A673 (cell line): ENCODE measurements at regions not wholly inside any gene's neighbourhood (a gene's known extent, or its start where the extent isn't known, plus 50 kb on each side); places are given as distances from the start of the nearest gene placed in this dataset.

Experiments used
- BruUV-seq: library from RNA; stranded (reverse); fragments of 400-500 nt; replicated peaks from 2 replicates; lab custom pipeline; 2021; lab: Mats Ljungman, UMichigan
- CTCF ChIA-PET: fragments of 300-600 bp; sonication (Branson Sonifier 250); formaldehyde crosslinking; loops from one replicate; lab custom pipeline; 2022; ENCODE audit warnings: antibody characterized with exemption; lab: Charles Lee
- POLR2A ChIA-PET: fragments of 300-600 bp; sonication (Branson Sonifier 250); formaldehyde crosslinking; loops from one replicate; lab custom pipeline; 2022; ENCODE audit warnings: antibody characterized with exemption; ENCODE audit not compliant: low non-redundant PET; lab: Charles Lee
- DNase-seq: peaks from one replicate; pipeline ENCODE4 v3.0.0-alpha.2; 2015; ENCODE audit warnings: low spot score
- H3K27ac ChIP-seq: fragments of 200-600 bp; sonication (generic); 2 replicates; pipeline ENCODE4 v1.5.1; 2016; ENCODE audit warnings: mixed run types, low read depth, mild to moderate bottlenecking, mixed read lengths, antibody characterized with exemption, low read length; ENCODE audit not compliant: poor library complexity, severe bottlenecking
- H3K27me3 ChIP-seq: fragments of 200-600 bp; sonication (generic); replicated peaks from 2 replicates; pipeline ENCODE4 v1.6.1; 2017; ENCODE audit warnings: mixed run types, low read depth, mild to moderate bottlenecking, mixed read lengths, antibody characterized with exemption, low read length; ENCODE audit not compliant: insufficient read depth, poor library complexity
- H3K36me3 ChIP-seq: fragments of 200-600 bp; sonication (generic); 2 replicates; pipeline ENCODE4 v1.6.1; 2016; ENCODE audit warnings: mixed run types, mild to moderate bottlenecking, mixed read lengths, antibody characterized with exemption, low read length; ENCODE audit not compliant: insufficient read depth, poor library complexity, severe bottlenecking
- H3K4me1 ChIP-seq: fragments of 200-600 bp; sonication (generic); 2 replicates; pipeline ENCODE4 v1.6.1; 2017; ENCODE audit warnings: mixed run types, mild to moderate bottlenecking, mixed read lengths, antibody characterized with exemption, low read length; ENCODE audit not compliant: insufficient read depth, poor library complexity, severe bottlenecking
- H3K4me3 ChIP-seq: fragments of 200-600 bp; sonication (generic); 2 replicates; pipeline ENCODE4 v1.5.1; 2016; ENCODE audit warnings: low read depth, mixed run types, mild to moderate bottlenecking, mixed read lengths, low read length; ENCODE audit not compliant: poor library complexity, severe bottlenecking
- H3K9me3 ChIP-seq: fragments of 200-600 bp; sonication (generic); 2 replicates; pipeline ENCODE4 v1.6.1; 2016; ENCODE audit warnings: mixed run types, low read depth, mild to moderate bottlenecking, mixed read lengths, antibody characterized with exemption, low read length; ENCODE audit not compliant: poor library complexity, severe bottlenecking
- CTCF ChIP-seq: fragments of 300-800, 200-600 bp; sonication (generic); conservative IDR thresholded peaks from 2 replicates; pipeline ENCODE4 v1.5.1; 2017; ENCODE audit warnings: low read depth, mild to moderate bottlenecking, antibody characterized with exemption, low read length, moderate library complexity, mixed read lengths
- EZH2 ChIP-seq: fragments of 200-600 bp; sonication (generic); IDR thresholded peaks from 2 replicates; pipeline ENCODE4 v1.6.1; 2017; ENCODE audit warnings: borderline replicate concordance, low read depth, mild to moderate bottlenecking, mixed read lengths, antibody characterized with exemption, low read length; ENCODE audit not compliant: poor library complexity, severe bottlenecking
- intact Hi-C: fragments of 100-400 bp; cut with micrococcal nuclease; formaldehyde crosslinking; loops from one replicate; pipeline ENCODE4 v1.10.0; 2022; ENCODE audit not compliant: unreplicated experiment

- H3K27me3 ChIP-seq = no peaks in the 10 kb centered on the region
- no peak overlapping the region for H3K27ac ChIP-seq
- POLR2A ChIA-PET = no interaction called here
- no peak overlapping the region for H3K4me3 ChIP-seq
- intact Hi-C loops = no loop called here
- H3K9me3 ChIP-seq = no peaks in the 10 kb centered on the region
- TF ChIP-seq CTCF = no peak
- no peak for TF ChIP-seq EZH2
- no peak for DNase-seq
- CTCF ChIA-PET = no interaction called here
- no TSS peak for BruUV-seq
- peaks cover 7% of the 10 kb centered on the region for H3K4me1 ChIP-seq
- no peaks in the 10 kb centered on the region for H3K36me3 ChIP-seq
Measured at GRCh38 chr7:32681174-32681518, 185.9 kb downstream of the AVL9 start.

- H3K36me3 ChIP-seq = no peaks in the 10 kb centered on the region
- H3K4me1 ChIP-seq = peaks cover 7% of the 10 kb centered on the region
- TF ChIP-seq CTCF (no peak), EZH2 (no peak)
- H3K27ac ChIP-seq = no peak overlapping the region
- H3K27me3 ChIP-seq = no peaks in the 10 kb centered on the region
- BruUV-seq = no TSS peak
- CTCF ChIA-PET = no interaction called here
- H3K4me3 ChIP-seq = no peak overlapping the region
- intact Hi-C loops = no loop called here
- POLR2A ChIA-PET = no interaction called here
- H3K9me3 ChIP-seq = no peaks in the 10 kb centered on the region
- no peak for DNase-seq
Measured at GRCh38 chr7:32680259-32681173, 185.2 kb downstream of the AVL9 start.

- H3K27me3 ChIP-seq = no peaks in the 10 kb centered on the region
- intact Hi-C loops = no loop called here
- ChIA-PET CTCF (no interaction called here), POLR2A (no interaction called here)
- no TSS peak for BruUV-seq
- H3K9me3 ChIP-seq = no peaks in the 10 kb centered on the region
- TF ChIP-seq CTCF = no peak
- TF ChIP-seq EZH2 = no peak
- DNase-seq = peak; percentile 9
- H3K27ac ChIP-seq = no peak overlapping the region
- H3K36me3 ChIP-seq = no peaks in the 10 kb centered on the region
- H3K4me3 ChIP-seq = no peak overlapping the region
- H3K4me1 ChIP-seq = peaks cover 7% of the 10 kb centered on the region
Measured at GRCh38 chr7:32679192-32679591, 183.9 kb downstream of the AVL9 start.
